GM12891 (cell line): ENCODE measurements at regions not wholly inside any gene's neighbourhood (a gene's known extent, or its start where the extent isn't known, plus 50 kb on each side); places are given as distances from the start of the nearest gene placed in this dataset.

Source experiments
- PAX5 ChIP-seq: IDR thresholded peaks from 2 replicates; pipeline ENCODE4 v1.6.1; 2011; ENCODE audit warnings: low read length, moderate library complexity, mild to moderate bottlenecking; ENCODE audit not compliant: insufficient read depth, severe bottlenecking
- POLR2A ChIP-seq: IDR thresholded peaks from 2 replicates; pipeline ENCODE4 v1.6.1; 2011; ENCODE audit warnings: low read depth, low read length, control low read depth
- POLR2AphosphoS5 ChIP-seq: IDR thresholded peaks from 2 replicates; pipeline ENCODE4 v1.6.1; 2011; ENCODE audit warnings: low read depth, low read length, control low read depth
- SPI1 ChIP-seq: IDR thresholded peaks from 2 replicates; pipeline ENCODE4 v1.6.1; 2011; ENCODE audit warnings: low read depth, low read length, control low read depth
- TAF1 ChIP-seq: IDR thresholded peaks from 2 replicates; pipeline ENCODE4 v1.6.1; 2011; ENCODE audit warnings: low read depth, low read length, control low read depth

DNA sequence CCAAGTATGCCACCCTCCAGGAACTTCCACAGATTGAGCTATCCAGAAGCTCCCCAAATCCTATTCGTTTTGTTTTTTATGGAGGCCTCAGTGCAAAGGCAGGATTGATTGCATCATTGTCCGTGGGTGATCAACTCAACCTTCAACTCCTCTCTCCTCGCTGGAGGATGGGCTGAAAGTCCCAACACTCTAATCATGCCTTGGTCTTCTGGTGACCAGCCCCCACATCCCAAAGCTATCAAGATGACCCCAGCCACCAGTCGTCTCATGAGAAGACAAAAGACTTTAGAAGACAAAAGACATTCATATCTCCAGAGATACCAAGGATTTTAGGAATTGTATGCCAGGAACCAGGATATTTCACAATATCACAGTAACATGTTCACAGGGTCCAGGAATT lies 441.6 kb upstream of the WWC1 start:
- TF ChIP-seq POLR2A, result no peak
- no peak for TF ChIP-seq TAF1
- TF ChIP-seq POLR2AphosphoS5, result no peak
- TF ChIP-seq PAX5, result no peak
- no peak for TF ChIP-seq SPI1
